ENCODE measurements at regions not wholly inside any gene's neighbourhood (a gene's known extent, or its start where the extent isn't known, plus 50 kb on each side); places are given as distances from the start of the nearest gene placed in this dataset.
A peak's percentile ranks its signal among the peaks of the same experiment; 100 is the strongest.

DNA sequence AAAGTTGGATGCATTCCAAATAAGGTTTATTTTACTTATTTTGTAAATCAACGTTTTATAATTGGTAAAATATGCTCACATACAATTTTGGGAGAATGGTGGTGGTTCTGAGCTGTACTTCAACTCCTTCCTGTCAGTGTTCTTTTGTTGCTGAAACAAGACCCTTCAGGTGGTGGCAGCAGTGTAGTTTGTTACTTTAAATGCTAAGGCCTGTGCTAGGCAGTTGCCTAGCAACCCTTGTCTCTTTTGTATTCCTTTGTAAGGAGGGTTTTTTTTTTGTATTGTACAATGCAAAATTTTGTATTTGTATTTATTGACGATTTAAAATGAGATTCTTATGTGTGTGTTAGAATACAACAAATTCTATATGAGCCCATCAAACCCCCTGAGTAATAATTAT is 166.0 kb upstream of the FAM98A start:
- Histone ChIP-seq H3K9me2 (ENCODE audit: insufficient read depth, low read length) (no peaks in the 10 kb centered on the region), H3K27ac (ENCODE audit: low read length) (peak overlapping the region; percentile 73), H3K9ac (ENCODE audit: low read length) (peak overlapping the region; percentile 10), H4K20me1 (ENCODE audit: insufficient read depth) (no peaks in the 10 kb centered on the region), H3K4me3 (ENCODE audit: low read length) (no peak overlapping the region), H3F3A (ENCODE audit: insufficient read depth, low read length, poor library complexity, severe bottlenecking) (no peaks in the 10 kb centered on the region), H2AFZ (ENCODE audit: low read depth, low read length) (peak overlapping the region; percentile 22), H3K27me3 (ENCODE audit: insufficient read depth, low read depth, low read length) (no peaks in the 10 kb centered on the region), H3K36me3 (ENCODE audit: insufficient read depth, low read length) (no peaks in the 10 kb centered on the region), H3K79me2 (replicated peaks; ENCODE audit: insufficient read depth, low read length) (no peaks in the 10 kb centered on the region), H3K9me3 (ENCODE audit: low read length) (no peaks in the 10 kb centered on the region), H3K4me2 (ENCODE audit: low read length) (peak overlapping the region; percentile 13)
- no peak for TF ChIP-seq POLR2AphosphoS5 (IDR thresholded peaks at IDR 0.05)
- TF ChIP-seq, protein P1, sequence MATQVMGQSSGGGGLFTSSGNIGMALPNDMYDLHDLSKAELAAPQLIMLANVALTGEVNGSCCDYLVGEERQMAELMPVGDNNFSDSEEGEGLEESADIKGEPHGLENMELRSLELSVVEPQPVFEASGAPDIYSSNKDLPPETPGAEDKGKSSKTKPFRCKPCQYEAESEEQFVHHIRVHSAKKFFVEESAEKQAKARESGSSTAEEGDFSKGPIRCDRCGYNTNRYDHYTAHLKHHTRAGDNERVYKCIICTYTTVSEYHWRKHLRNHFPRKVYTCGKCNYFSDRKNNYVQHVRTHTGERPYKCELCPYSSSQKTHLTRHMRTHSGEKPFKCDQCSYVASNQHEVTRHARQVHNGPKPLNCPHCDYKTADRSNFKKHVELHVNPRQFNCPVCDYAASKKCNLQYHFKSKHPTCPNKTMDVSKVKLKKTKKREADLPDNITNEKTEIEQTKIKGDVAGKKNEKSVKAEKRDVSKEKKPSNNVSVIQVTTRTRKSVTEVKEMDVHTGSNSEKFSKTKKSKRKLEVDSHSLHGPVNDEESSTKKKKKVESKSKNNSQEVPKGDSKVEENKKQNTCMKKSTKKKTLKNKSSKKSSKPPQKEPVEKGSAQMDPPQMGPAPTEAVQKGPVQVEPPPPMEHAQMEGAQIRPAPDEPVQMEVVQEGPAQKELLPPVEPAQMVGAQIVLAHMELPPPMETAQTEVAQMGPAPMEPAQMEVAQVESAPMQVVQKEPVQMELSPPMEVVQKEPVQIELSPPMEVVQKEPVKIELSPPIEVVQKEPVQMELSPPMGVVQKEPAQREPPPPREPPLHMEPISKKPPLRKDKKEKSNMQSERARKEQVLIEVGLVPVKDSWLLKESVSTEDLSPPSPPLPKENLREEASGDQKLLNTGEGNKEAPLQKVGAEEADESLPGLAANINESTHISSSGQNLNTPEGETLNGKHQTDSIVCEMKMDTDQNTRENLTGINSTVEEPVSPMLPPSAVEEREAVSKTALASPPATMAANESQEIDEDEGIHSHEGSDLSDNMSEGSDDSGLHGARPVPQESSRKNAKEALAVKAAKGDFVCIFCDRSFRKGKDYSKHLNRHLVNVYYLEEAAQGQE (IDR thresholded peaks at IDR 0.05; ENCODE audit: borderline replicate concordance): no peak
- TF ChIP-seq SMC3 (conservative IDR thresholded peaks at IDR 0.05; ENCODE audit: poor library complexity): peak; percentile 68
- TF ChIP-seq EP300 (conservative IDR thresholded peaks at IDR 0.05; ENCODE audit: poor library complexity, severe bottlenecking): peak; percentile 69
- TF ChIP-seq, protein P2, sequence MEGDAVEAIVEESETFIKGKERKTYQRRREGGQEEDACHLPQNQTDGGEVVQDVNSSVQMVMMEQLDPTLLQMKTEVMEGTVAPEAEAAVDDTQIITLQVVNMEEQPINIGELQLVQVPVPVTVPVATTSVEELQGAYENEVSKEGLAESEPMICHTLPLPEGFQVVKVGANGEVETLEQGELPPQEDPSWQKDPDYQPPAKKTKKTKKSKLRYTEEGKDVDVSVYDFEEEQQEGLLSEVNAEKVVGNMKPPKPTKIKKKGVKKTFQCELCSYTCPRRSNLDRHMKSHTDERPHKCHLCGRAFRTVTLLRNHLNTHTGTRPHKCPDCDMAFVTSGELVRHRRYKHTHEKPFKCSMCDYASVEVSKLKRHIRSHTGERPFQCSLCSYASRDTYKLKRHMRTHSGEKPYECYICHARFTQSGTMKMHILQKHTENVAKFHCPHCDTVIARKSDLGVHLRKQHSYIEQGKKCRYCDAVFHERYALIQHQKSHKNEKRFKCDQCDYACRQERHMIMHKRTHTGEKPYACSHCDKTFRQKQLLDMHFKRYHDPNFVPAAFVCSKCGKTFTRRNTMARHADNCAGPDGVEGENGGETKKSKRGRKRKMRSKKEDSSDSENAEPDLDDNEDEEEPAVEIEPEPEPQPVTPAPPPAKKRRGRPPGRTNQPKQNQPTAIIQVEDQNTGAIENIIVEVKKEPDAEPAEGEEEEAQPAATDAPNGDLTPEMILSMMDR (IDR thresholded peaks at IDR 0.05; ENCODE audit: poor library complexity, severe bottlenecking): peak; percentile 75
- TF ChIP-seq MXI1 (conservative IDR thresholded peaks at IDR 0.05; ENCODE audit: poor library complexity, severe bottlenecking): no peak
- TF ChIP-seq RAD21 (conservative IDR thresholded peaks at IDR 0.05): peak; percentile 78
- TF ChIP-seq TAF1 (IDR thresholded peaks at IDR 0.05; ENCODE audit: low read depth): no peak
- TF ChIP-seq EZH2 (IDR thresholded peaks at IDR 0.05; ENCODE audit: borderline replicate concordance, insufficient read depth, low read length, poor library complexity, severe bottlenecking): no peak

DNA sequence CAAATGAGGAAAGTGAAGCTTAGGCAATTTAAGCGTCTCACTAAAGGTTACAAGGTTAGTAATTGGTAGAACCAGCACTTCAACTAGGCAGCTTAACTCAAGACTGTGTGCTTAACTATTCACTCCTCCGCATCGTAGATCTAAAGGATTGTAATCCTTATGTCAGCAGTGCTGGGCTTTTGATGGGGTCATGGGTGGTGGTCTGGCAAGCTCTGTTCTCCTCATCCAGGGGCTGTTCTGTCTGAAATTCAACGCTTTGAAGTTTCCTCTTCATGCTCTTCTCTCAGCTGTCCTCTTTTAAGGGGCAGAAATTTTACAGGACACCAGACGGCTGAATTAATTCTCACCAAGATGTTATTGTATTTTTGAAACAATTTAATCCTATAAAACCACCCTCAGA is 165.5 kb upstream of the FAM98A start:
- Histone ChIP-seq H3K27ac (ENCODE audit: low read length) (peak overlapping the region; percentile 73), H2AFZ (ENCODE audit: low read depth, low read length) (peak overlapping the region; percentile 22), H3K4me3 (ENCODE audit: low read length) (no peak overlapping the region), H4K20me1 (ENCODE audit: insufficient read depth) (no peaks in the 10 kb centered on the region), H3K27me3 (ENCODE audit: insufficient read depth, low read depth, low read length) (no peaks in the 10 kb centered on the region), H3K36me3 (ENCODE audit: insufficient read depth, low read length) (no peaks in the 10 kb centered on the region), H3K9me2 (ENCODE audit: insufficient read depth, low read length) (no peaks in the 10 kb centered on the region), H3K79me2 (replicated peaks; ENCODE audit: insufficient read depth, low read length) (no peaks in the 10 kb centered on the region), H3K9ac (ENCODE audit: low read length) (no peak overlapping the region), H3K4me2 (ENCODE audit: low read length) (peak overlapping the region; percentile 7), H3F3A (ENCODE audit: insufficient read depth, low read length, poor library complexity, severe bottlenecking) (no peaks in the 10 kb centered on the region), H3K9me3 (ENCODE audit: low read length) (no peaks in the 10 kb centered on the region)
- TF ChIP-seq EZH2 (IDR thresholded peaks at IDR 0.05; ENCODE audit: borderline replicate concordance, insufficient read depth, low read length, poor library complexity, severe bottlenecking): no peak
- no peak for TF ChIP-seq TAF1 (IDR thresholded peaks at IDR 0.05; ENCODE audit: low read depth)
- no peak for TF ChIP-seq MXI1 (conservative IDR thresholded peaks at IDR 0.05; ENCODE audit: poor library complexity, severe bottlenecking)
- TF ChIP-seq, protein P1 (IDR thresholded peaks at IDR 0.05; ENCODE audit: borderline replicate concordance): no peak
- no peak for TF ChIP-seq EP300 (conservative IDR thresholded peaks at IDR 0.05; ENCODE audit: poor library complexity, severe bottlenecking)
- TF ChIP-seq RAD21 (conservative IDR thresholded peaks at IDR 0.05): no peak
- no peak for TF ChIP-seq SMC3 (conservative IDR thresholded peaks at IDR 0.05; ENCODE audit: poor library complexity)
- TF ChIP-seq, protein P2 (IDR thresholded peaks at IDR 0.05; ENCODE audit: poor library complexity, severe bottlenecking): no peak
- no peak for TF ChIP-seq POLR2AphosphoS5 (IDR thresholded peaks at IDR 0.05)
